Heart right ventricle (tissue), 16 donors: ENCODE measurements at regions not wholly inside any gene's neighbourhood (a gene's known extent, or its start where the extent isn't known, plus 50 kb on each side); places are given as distances from the start of the nearest gene placed in this dataset.

Experiments used
- ATAC-seq, 8 donors: fragments of 200-7000 bp; cut with Tn5 transposase; one replicate each; pipeline ENCODE4 v1.9.1; 2020; ENCODE audit warnings: mild to moderate bottlenecking in 8 of 8, moderate library complexity in 8 of 8, moderate number of reproducible peaks in 1 of 8
- DNase-seq, 2 donors: peaks; one replicate each; pipeline ENCODE4 v3.0.0-alpha.2; 2020
- H3K27ac ChIP-seq, 10 donors: fragments of 200-600 bp; sonication (generic) in 2 of 10; one replicate each; pipeline versions ENCODE4 v1.5.0 to v1.8.0; 2020 to 2022; ENCODE audit warnings: mild to moderate bottlenecking in 3 of 10
- H3K27me3 ChIP-seq, 7 donors: fragments of 200-600 bp; one replicate each; pipeline ENCODE4 v1.8.0; 2021 to 2022; ENCODE audit warnings: mild to moderate bottlenecking in 2 of 7
- H3K36me3 ChIP-seq, 9 donors: fragments of 200-600 bp; sonication (generic) in 1 of 9; one replicate each; pipeline versions ENCODE4 v1.5.0 to v1.8.0; 2020 to 2022; ENCODE audit warnings: mild to moderate bottlenecking in 2 of 9
- H3K4me1 ChIP-seq, 9 donors: fragments of 200-600 bp; sonication (generic) in 1 of 9; one replicate each; pipeline versions ENCODE4 v1.5.0 to v1.8.0; 2020 to 2022; ENCODE audit warnings: mild to moderate bottlenecking in 4 of 9
- H3K4me3 ChIP-seq, 10 donors: fragments of 200-600 bp; sonication (generic) in 2 of 10; one replicate each; pipeline versions ENCODE4 v1.5.0 to v1.8.0; 2020 to 2022; ENCODE audit warnings: mild to moderate bottlenecking in 7 of 10, moderate library complexity in 2 of 10
- H3K9me3 ChIP-seq, 11 donors: fragments of 200-600 bp in 10 of 11; sonication (generic) in 2 of 11; one replicate each; pipeline versions ENCODE4 v1.5.0 to v1.8.0; 2013 to 2022; ENCODE audit warnings: mild to moderate bottlenecking in 2 of 11, control low read depth in 1 of 11, moderate library complexity in 1 of 11
- WGBS, 2 donors: extraction: QIAGEN DNeasy Blood & Tissue Kit; methylation state at CpG; one replicate each; pipeline ENCODE4 v1.1.7; 2013; ENCODE audit warnings: inconsistent platforms in 1 of 2; 5-methylcytosine and 5-hydroxymethylcytosine counted together
- intact Hi-C, 10 donors: fragments of 100-400 bp; cut with DNase I; formaldehyde crosslinking; loops; one replicate each; pipeline versions ENCODE4 v1.11.1 to v1.14.2; 2022
- TF ChIP-seq, protein P1 (sequence below), 9 donors: fragments of 200-600 bp; sonication (generic) in 2 of 9; IDR thresholded peaks; one replicate each; pipeline versions ENCODE4 v1.5.0 to v1.8.0; 2021 to 2022; ENCODE audit warnings: antibody characterized with exemption in 9 of 9, mild to moderate bottlenecking in 5 of 9, moderate library complexity in 1 of 9
- donor health status: Arrhythmogenic right ventricular cardiomyopathy.
- donor health status: ischemic (EF 13 %, LVEDD 7.1; RV severe dilation, severe dysfunction).
- donor health status: healthy with polysubstance abuse.
- donor health status: DM: no; HTN: yes; CAD: no.
- donor health status: DM: no; HTN: no; CAD: no.
- donor health status: ischemic (EF 25% LVEDD 6.9; RV normal size, moderate dysfunction).
- donor health status: ischemic (EF 25% LVEDD 5.7; RV mildly dilated, moderate dysfunction).
- donor health status: healthy.
- donor health status: DM: yes; HTN: yes; CAD: no.
- donor health status: Ischemic cardiomyopathy.
- donor health status: ischemic (EF 35%, LVEDD 5.7; RV mildly dilated, moderate dysfunction).
- donor health status: nonischemic (EF 11% LVEDD 7.7; RV severe dilation, severe dysfunction).
- donor health status: DM: yes; HTN: yes; CAD: no.
- donor health status: PGD.
- donor health status: ischemic (EF 29% LVEDD 5.4; RV normal size, mild dysfunction).
- donor health status: nonischemic (EF 23%, LVEDD 6.1; RV moderate dilation, normal function).

DNA sequence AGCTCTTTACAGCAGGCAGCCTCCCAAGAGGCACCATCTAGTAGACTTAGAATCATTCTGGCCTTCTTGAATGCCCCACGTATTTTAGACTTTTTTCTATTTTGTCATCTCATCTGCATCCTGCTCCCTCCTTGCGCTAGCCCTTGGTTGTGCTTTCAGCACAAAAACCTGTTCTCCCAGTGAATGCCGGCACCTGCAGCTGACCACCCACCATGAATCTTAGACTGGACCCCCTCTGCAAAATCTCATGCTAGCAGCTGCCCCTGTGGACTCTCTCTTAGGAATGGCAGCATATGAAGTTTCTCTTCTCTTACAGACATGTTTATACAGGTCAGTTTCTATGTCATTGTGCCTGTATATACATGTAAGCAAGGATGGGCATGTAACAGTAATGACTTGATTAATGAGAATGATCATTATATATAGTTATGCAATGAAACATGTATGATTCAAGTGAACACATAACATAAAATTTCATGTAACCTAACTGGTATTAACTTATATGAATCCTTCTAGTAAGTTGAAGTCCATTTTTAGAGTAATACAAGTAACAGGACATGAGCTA, 159.8 kb downstream of the SUCLG1 start:
- Histone ChIP-seq H3K27ac (no peak overlapping the region), H3K9me3 (no peaks in the 10 kb centered on the region), H3K27me3 (peaks cover 0 to 6% (median 0%) of the 10 kb centered on the region in 7 donors), H3K36me3 (no peaks in the 10 kb centered on the region), H3K4me1 (no peaks in the 10 kb centered on the region), H3K4me3 (no peak overlapping the region)
- 79 to 84% methylated on average over 3 of the region's 3 CpGs for WGBS, 2 donors
- TF ChIP-seq, protein P1, sequence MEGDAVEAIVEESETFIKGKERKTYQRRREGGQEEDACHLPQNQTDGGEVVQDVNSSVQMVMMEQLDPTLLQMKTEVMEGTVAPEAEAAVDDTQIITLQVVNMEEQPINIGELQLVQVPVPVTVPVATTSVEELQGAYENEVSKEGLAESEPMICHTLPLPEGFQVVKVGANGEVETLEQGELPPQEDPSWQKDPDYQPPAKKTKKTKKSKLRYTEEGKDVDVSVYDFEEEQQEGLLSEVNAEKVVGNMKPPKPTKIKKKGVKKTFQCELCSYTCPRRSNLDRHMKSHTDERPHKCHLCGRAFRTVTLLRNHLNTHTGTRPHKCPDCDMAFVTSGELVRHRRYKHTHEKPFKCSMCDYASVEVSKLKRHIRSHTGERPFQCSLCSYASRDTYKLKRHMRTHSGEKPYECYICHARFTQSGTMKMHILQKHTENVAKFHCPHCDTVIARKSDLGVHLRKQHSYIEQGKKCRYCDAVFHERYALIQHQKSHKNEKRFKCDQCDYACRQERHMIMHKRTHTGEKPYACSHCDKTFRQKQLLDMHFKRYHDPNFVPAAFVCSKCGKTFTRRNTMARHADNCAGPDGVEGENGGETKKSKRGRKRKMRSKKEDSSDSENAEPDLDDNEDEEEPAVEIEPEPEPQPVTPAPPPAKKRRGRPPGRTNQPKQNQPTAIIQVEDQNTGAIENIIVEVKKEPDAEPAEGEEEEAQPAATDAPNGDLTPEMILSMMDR (IDR thresholded peaks at IDR 0.05), result no peak
- intact Hi-C loops, result no loop called here
- DNase-seq, result no peak
- ATAC-seq, result no peak

DNA sequence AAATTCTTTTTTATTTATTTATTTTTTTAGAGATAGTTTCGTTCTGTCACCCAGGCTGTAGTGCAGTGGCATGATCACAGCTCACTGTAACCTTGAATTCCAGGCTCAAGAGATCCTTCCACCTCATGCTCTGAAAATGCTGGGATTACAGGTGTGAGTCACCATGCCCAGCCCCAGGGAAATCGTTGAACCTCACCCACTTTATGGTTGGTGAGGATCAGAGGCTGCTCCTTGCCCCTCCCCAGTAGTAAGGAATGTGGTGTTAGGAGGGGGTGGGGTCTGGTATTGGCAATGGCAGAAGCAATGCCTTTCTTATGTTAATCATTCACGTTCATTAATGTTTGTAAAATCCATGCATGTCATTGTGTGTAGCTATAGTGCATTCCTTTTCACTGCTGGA, 161.9 kb downstream of the SUCLG1 start:
- ATAC-seq, result no peak

DNA sequence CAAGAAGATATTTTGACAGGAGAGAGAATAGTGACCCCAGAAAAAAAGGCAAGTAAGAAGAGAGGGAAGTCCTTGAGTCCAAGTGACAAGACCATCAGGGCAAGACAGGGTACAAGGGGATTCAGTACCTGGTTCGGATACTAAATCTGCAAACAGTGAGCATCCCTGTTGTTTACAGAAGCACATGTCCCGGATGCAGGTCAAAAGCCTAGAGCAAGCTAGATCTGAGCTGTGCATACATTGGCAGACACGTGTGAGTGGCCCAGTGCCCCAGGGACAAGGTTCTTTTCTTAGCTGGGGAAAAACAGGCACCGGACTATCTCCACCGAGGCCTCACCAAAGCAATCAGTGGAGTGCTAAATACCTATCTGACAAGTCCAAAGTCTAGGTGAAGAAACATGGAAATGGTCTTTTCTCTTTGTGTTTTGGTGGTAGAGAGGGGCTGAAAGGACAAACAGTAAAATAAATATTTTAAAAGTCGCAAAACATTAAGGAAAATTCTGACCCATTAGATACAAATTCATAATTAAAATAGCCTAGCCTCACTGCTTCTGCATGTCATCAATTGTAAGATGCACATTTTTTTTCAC, 165.2 kb downstream of the SUCLG1 start:
- H3K4me3 ChIP-seq, result no peak overlapping the region
- TF ChIP-seq, protein P1 (IDR thresholded peaks at IDR 0.05), result no peak
- no peaks in the 10 kb centered on the region for H3K4me1 ChIP-seq
- 75 to 78% methylated on average over 6 of the region's 6 CpGs for whole genome bisulfite sequencing, 2 donors
- intact Hi-C loops, result no loop called here
- no peaks in the 10 kb centered on the region for H3K36me3 ChIP-seq
- ATAC-seq (no peak), DNase-seq (no peak)
- H3K9me3 ChIP-seq, result no peaks in the 10 kb centered on the region
- H3K27me3 ChIP-seq, result no peaks in the 10 kb centered on the region
- no peak overlapping the region for H3K27ac ChIP-seq

More for the DNA sequence above, 161.9 kb downstream of the SUCLG1 start:
- peaks cover 0 to 6% (median 0%) of the 10 kb centered on the region in 7 donors for H3K27me3 ChIP-seq
- no peaks in the 10 kb centered on the region for H3K36me3 ChIP-seq
- no peaks in the 10 kb centered on the region for H3K9me3 ChIP-seq
- 63 to 64% methylated on average over 3 of the region's 3 CpGs for WGBS, 2 donors
- TF ChIP-seq, protein P1 (IDR thresholded peaks at IDR 0.05), result no peak
- no peak overlapping the region for H3K27ac ChIP-seq
- intact Hi-C loops, result no loop called here
- no peak overlapping the region for H3K4me3 ChIP-seq
- no peak for DNase-seq
- no peaks in the 10 kb centered on the region for H3K4me1 ChIP-seq

DNA sequence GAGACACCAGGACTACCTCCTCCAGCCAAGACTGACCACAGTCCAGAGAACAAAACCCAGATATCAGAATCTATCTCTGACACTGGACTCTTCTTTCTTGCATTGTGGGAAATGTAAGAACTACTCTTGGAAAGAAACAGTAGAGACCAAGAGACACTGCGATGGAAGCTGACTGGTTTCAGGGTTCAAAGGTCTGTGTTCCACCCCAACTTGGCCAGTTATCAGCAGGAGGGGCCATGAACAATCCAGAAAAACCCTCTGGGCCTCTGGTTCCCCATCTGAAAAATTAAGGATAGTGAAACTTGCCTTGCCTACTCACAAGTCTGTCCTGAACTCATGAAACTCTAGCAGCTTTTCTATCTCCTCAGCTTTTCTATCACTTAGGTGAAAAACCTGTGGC, 166.5 kb downstream of the SUCLG1 start:
- ATAC-seq, result no peak
- H3K27me3 ChIP-seq, result peaks cover 0 to 3% (median 0%) of the 10 kb centered on the region in 7 donors
- no peaks in the 10 kb centered on the region for H3K4me1 ChIP-seq
- no peak overlapping the region for H3K27ac ChIP-seq
- no peak overlapping the region for H3K4me3 ChIP-seq
- WGBS, 2 donors, result 86 to 95% methylated on average over 1 of the region's 1 CpG
- DNase-seq, result no peak
- intact Hi-C loops, result no loop called here
- no peaks in the 10 kb centered on the region for H3K36me3 ChIP-seq
- TF ChIP-seq, protein P1 (IDR thresholded peaks at IDR 0.05), result no peak
- no peaks in the 10 kb centered on the region for H3K9me3 ChIP-seq
